ENCODE measurements at regions not wholly inside any gene's neighbourhood (a gene's known extent, or its start where the extent isn't known, plus 50 kb on each side); places are given as distances from the start of the nearest gene placed in this dataset.

DNA sequence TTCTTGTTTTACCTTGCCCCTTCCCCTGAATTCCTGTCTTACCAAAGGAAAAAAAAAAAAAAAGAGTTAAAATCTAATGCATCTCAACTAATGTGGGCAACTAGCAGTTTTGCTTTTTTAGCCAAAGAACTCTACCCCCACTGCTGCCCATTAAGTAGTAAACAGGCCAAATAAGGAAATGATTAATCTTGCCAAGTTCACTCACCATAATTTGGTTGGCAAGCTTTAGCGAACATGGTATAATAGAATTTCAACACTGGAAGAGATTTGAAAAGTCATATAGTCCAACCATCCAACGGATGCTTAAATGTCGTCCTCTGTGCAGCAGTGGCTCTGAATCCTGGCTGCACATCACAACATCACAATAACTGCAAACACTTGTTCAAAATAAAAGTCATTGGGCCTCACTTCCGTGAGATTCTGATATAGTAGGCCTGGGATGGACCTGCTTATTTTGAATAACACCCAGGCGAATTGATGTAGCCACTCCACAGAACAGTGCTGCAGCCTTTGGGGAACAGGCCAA, 142.0 kb upstream of the UBE2E1 start:
- TF ChIP-seq, protein P1, sequence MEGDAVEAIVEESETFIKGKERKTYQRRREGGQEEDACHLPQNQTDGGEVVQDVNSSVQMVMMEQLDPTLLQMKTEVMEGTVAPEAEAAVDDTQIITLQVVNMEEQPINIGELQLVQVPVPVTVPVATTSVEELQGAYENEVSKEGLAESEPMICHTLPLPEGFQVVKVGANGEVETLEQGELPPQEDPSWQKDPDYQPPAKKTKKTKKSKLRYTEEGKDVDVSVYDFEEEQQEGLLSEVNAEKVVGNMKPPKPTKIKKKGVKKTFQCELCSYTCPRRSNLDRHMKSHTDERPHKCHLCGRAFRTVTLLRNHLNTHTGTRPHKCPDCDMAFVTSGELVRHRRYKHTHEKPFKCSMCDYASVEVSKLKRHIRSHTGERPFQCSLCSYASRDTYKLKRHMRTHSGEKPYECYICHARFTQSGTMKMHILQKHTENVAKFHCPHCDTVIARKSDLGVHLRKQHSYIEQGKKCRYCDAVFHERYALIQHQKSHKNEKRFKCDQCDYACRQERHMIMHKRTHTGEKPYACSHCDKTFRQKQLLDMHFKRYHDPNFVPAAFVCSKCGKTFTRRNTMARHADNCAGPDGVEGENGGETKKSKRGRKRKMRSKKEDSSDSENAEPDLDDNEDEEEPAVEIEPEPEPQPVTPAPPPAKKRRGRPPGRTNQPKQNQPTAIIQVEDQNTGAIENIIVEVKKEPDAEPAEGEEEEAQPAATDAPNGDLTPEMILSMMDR (IDR thresholded peaks at IDR 0.05; ENCODE audit: borderline replicate concordance, insufficient read depth, low read depth, low read length) = no peak
- no peak overlapping the region for H3K4me3 ChIP-seq (ENCODE audit: low read depth, low read length)

DNA sequence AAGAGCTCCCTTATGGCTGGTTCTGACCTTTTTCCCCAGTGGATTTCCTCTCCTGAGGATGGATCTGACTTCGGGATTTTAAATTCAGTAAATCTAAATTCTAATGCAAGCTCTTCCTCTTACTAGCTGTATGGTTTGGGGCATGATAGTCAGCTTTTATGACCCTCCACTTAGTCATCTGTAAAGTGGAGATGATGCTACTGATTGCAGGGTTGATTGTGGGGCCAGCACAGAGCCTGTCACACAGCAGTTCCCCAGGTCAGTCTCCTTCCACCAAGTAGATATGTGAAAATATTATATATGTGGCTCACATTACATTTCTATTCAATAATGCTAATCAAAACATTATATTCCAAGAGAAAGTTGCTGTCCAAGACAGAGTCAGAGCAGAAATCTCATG, 141.3 kb upstream of the UBE2E1 start:
- TF ChIP-seq, protein P1 (IDR thresholded peaks at IDR 0.05; ENCODE audit: borderline replicate concordance, insufficient read depth, low read depth, low read length) = no peak
- no peak overlapping the region for H3K4me3 ChIP-seq (ENCODE audit: low read depth, low read length)

DNA sequence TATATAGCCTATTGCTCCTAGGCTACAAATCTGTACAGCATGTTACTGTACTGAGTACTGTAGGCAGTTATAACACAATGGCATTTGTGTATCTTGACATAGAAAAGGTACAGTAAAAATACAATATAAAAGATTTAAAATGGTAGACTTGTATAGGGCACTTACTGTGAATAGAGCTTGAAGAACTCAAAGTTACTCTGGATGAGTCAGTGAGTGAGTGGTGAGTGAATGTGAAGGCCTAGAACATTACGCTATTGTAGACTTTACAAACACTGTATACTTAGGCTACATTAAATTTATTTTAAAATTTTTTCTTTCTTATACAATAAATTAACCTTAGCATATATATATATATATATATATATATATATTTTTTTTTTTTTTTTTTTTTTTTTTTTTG, 140.0 kb upstream of the UBE2E1 start:
- TF ChIP-seq, protein P1 (IDR thresholded peaks at IDR 0.05; ENCODE audit: borderline replicate concordance, insufficient read depth, low read depth, low read length) = no peak
- no peak overlapping the region for H3K4me3 ChIP-seq (ENCODE audit: low read depth, low read length)

DNA sequence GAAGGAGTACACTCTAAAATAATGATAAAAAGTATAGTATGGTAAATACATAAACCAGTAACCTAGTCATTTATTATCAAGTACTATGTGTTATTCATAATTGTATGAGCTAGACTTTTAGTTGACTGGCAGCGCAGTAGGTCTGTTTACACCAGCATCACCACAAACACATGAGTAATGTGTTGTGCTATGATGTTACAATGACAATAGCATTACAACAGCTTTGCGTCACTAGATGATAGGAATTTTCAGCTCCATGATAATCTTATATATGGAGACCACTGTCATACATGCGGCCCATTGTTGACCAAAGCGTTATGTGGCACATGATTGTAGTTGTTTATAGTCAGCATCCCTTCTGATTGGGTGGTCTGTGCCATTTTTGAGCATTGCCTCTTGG, 138.9 kb upstream of the UBE2E1 start:
- TF ChIP-seq, protein P1 (IDR thresholded peaks at IDR 0.05; ENCODE audit: borderline replicate concordance, insufficient read depth, low read depth, low read length) = no peak
- H3K4me3 ChIP-seq (ENCODE audit: low read depth, low read length) = no peak overlapping the region

DNA sequence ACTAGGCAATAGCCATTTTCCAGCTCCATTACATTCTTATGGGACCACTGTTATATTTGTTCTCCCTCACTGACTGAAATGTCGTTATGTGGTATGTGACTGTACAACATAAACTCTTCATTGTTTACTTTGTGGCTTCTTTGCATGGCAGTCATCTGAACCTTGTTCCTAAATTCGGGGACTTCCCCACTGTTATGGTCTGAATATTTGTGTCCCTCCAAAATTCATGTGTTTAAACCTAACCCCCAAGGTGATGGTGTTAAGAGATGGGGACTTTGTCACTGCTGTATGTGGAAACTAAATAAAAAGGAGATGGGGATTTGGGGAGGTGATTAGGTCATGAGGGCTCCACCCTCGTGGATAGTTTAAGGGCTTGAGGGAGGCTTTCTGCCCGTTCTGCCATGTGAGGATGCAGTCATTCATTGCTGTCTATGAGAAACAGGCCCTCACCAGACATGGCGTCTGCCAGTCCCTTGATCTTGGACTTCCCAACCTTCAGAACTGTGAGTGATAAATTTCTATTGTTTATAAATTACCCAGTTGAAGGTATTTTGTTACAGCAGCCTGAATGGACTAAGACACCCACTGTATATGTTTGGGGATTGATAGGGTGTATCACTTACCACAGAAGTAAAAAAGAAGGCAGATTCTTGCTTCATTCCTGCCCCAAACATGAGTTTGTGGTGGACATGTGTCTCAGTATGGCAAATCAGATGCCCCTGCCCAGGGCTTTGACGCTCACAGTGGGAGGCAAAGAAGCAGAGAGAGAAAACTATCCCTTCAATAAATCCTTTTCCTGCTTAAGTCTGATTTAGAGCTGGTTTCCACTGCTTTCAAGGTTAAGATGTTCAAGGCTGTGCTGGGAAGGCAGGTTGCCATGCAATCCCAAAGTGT, 138.0 kb upstream of the UBE2E1 start:
- TF ChIP-seq, protein P1 (IDR thresholded peaks at IDR 0.05; ENCODE audit: borderline replicate concordance, insufficient read depth, low read depth, low read length) = no peak
- H3K4me3 ChIP-seq (ENCODE audit: low read depth, low read length) = no peak overlapping the region

DNA sequence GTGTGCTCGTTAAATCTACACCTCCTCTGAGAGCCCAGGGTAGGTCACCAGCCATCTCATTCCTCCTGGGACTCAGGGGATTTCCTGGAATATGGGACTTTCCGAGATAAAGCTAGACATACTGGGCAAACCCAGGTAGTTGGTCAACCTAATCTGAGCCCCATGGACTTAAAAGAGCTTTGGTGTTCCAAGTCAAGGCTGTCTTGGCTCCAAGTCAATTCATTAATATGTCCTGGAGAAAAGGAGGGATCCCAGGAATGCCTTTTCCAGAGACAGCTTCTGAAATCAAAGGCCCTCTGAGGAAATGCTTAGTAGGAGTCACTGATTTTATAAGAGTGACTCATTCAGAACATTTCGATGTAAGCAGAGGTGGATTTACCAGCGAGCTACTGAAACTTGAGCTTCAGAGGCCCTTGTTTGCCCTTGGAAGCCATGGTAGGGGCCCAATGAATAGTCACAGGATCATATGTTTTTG, 137.3 kb upstream of the UBE2E1 start:
- H3K4me3 ChIP-seq (ENCODE audit: low read depth, low read length) = no peak overlapping the region

More for the DNA sequence above, 137.3 kb upstream of the UBE2E1 start:
- TF ChIP-seq, protein P1 (IDR thresholded peaks at IDR 0.05; ENCODE audit: borderline replicate concordance, insufficient read depth, low read depth, low read length) = no peak

Data from GM12875 (cell line).